ENCODE measurements at regions not wholly inside any gene's neighbourhood (a gene's known extent, or its start where the extent isn't known, plus 50 kb on each side); places are given as distances from the start of the nearest gene placed in this dataset.
A peak's percentile ranks its signal among the peaks of the same experiment; 100 is the strongest.

DNA sequence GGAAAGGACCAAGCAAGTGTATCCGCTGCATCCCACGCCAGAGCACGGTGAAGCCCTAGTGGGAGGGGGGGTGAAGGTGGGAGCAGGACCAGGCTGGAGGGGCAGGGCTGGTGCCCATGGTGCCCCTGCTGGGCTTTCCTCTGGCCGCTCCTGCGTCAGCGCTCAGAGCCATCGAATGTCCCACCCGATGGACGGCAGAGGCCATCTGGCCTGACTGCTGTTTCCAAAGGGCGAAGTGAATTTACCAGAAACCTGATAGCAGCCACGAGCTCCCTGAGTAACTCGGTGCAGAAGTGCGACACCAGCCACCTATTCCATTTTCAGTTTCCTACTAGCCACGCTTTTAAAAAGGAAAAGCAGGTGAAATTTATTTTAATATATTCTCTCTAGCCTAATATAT, 203.6 kb upstream of the CIBAR2 start:
- DNase-seq, result no peak

DNA sequence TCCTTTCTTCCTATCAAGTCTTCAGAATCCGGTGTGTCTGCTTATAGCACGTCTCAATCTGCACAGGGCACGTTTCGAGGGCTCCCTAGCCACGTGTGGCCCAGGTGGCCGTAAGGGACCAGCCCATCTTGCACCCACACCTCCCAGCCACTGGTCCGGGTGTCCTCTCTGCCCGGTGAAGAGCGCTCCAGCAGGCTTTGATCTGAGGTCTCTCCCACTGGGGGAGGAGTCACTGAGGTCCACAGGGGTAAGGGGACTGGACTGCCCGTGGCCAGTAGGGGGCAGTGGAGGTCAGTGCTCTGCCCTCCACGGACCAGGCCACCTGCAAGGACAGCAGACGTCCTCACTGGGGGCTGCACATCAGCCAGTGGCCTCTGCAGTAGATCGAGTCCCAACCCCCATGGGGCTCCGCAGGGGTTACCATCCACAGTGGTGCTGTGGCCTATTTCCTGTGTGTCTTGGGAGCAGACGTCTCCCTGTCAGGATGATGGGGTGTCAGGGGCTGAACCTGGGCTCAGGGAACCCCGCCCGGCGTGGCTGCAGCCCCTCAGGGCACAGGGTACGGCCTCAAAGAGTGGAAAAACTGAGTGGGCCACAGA, 204.1 kb upstream of the CIBAR2 start:
- peak; percentile 48 for DNase-seq

DNA sequence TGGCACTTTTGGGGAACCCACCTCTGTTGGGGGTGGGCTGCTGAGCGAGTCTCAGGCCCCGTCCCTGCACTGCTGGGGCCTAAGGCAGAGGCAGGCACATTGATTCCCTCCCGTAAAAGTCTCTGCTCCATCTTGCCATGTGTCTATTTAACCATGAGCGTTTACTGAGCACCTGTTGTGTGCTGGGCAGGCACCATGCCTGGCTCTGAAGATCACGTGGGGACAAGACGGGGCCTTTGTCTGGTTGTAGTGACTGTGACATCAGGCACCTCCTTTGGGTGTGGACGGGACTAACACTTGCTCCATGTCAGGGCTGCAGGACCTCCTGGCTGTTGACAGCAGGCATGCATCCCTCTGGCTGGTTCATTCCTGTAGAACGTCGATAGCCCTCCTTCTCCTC, 204.7 kb upstream of the CIBAR2 start:
- no peak for DNase-seq

DNA sequence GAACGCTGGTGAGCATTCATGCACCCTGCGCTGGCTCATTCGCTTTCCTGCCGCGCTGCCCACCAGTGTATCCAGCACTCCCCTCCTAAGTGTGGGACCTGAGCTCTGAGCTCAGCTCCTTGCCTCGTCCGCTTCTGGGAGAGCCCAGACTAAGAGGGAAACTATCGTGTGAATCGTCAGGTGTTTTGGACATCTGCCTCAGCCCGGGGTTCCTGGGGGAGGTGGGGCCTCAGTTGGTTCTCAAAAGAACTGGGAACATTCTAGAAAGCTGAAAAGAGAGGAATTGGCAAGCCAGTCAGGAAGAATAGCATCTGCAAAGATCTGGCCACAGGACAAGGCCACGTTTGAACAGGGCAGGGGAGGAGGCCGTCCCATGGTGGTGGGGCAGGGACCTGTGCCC, 205.4 kb upstream of the CIBAR2 start:
- no peak for DNase-seq

DNA sequence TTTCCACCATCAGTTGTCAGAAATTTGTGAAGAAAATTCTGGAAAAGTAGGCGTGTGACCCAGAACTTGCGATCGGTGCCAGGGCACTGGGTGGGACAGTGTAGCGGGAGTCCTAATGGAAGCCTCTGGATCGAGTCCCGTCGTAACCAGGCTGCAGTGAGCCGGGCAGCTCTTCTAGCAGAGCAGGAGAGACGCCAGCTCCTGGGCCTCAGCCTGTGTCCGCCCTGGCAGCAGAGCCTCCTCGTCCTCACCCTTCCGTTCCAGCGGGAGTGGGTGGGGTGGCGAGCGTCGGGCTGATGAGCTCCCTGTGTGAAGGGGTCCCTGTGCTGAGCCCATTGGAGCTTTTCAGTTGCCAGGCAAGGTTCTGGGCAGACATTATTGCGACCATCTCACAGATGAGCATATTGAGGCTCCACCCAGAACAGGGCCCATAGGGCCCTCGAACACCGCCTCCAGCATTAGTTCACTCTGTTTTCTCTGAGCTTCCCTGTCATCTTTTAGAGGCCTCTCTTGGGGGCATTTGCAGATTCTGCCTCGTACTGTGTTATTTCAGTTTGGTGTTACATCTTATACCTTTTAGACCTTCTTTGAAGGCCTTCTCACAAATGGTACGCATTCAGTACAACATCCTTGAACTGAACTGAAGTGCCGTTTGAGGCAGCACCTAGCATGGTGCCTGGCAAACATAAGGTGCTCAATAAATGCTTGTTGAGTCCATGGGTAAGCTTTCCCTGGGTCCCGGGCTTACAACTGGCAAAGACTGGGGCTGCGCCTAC, 207.1 kb upstream of the CIBAR2 start:
- DNase-seq, result no peak

DNA sequence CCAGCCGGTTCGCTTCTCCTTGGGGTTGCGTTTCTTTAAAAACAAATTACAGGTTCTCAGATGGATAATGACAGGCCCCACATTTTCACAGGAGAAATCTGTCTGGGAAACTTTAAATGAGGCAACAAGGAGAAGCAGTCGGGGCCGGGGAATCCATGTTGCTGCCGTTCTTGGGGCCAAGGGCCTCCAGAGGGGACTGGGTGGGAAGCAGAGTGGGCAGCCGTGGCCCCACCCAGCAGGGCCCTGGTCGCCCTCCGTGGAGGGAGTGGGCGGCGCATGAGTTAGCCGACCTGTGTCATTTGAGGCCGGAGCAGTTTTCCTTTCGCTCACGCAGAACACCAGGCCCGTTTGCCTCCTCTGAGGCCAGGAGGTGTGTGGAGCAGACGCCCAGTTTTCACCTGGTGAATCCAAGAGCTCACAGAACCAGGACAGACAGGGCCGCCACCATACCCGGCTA, 207.7 kb upstream of the CIBAR2 start:
- no peak for DNase-seq

DNA sequence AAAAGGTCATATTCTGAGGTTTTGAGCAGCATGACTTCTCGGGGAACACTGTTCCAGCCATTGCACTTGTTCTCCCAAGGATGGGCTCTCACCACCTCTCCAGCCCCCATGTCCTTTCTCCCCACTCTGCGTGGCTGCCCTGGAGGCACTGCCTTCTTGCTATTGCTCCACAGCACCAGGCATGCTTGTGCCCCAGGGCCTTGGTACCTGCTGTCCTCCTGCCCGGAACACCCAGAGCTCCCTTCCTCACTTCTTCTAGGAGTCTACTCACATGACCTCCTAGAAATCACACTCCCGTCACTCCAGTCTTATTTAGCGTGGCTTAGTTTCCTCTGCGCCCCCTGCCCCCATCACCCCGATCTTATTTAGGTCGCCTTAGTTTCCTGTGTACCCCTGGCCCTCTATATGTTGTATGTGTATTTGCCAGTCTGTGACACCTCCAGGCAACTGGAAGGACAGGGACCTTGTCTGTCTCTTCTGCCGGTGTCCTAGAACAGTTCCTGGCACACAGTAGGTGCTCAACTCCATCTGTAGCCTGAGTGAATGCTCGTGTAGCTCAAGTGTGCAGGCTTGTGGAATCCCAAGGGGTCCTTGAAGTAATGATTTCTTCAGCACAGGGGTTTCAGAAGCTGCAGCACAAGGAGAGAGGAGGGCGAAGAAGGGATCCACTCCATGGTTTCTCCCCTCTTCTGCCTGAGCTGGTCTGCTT, 208.6 kb upstream of the CIBAR2 start:
- DNase-seq, result no peak

DNA sequence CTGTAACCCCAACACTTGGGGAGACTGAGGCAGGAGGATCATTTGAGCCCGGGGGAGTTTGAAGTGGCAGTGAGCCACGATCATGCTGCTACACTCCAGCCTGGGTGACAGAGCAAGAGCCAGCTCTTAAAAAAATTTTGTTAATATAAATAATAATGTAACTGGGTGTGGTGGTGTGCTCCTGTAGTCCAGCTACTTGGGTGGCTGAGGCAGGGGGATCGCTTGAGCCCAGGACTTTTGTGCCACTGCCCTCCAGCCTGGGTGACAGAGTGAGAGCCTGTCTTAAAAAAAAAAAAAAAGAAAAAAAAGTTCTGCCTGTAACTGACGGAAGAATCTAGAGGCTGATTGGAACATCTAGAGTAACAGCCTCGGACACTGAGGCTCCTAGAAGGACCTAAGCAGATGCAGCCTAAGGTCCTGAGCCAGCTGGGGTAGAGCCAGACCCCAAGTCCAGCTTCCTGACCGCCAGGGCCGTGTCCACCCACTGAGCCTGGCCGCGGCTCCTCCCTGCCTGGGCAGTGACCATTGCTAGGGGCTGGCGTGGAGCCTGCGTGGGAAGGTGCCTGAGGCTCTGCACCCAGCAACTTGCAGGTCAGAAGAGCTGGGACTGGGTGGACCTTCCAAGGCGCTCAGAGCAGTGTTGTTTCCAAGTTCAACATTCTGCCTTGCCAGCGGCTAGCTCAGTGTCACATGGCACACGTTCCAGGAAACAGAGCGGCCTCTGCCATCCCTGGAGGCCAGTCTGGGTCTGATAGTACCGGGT, 209.4 kb upstream of the CIBAR2 start:
- DNase-seq, result no peak

DNA sequence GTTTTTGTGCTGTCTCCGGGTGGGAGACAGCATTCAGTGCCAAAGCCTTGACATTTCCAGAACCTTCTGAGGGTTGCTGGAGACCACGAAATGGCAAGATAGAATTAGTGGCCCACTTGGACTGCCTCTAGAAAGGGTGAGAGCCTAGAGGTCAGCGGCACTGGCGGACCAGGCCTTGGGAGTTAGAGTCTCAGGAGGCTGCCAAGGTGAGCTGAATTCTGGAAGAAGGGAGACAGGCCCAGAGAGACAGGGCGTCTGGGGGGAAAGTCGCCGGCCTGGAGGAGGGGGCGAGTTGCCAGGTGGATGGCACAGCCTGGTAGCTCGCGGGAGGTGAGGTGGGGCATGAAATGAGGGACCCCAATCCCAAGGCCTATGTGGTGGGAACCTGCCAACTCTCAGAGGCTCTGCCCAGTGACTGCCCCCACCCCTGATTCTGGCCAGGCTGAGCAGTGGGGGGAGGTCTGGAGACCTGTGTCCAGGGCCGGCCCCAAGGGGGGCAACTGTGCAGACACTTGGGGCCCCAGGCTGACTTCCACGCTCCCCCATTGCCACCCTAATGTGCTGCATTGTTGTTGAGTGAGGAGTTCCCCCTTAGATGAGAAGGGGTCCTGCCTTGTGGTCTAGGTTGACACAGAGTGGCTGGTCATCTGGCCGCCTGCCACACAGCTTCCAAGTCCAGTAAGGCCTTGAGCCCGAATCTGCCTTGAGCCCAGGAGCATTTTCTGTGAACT, 211.1 kb upstream of the CIBAR2 start:
- DNase-seq, result no peak

DNA sequence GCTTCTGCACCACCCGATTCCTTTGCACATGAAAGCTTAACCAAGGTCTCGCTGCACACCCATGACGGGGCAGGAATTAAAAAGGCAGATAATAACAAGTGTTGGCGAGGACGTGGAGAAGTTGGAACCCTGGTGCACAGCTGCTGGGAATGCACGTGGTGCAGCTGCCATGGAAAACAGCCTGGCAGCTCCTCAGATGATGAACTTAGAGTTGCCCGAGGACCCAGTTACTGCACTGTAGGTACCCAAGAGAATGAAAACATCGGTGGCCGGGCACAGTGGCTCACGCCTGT, 211.6 kb upstream of the CIBAR2 start:
- DNase-seq, result no peak

DNA sequence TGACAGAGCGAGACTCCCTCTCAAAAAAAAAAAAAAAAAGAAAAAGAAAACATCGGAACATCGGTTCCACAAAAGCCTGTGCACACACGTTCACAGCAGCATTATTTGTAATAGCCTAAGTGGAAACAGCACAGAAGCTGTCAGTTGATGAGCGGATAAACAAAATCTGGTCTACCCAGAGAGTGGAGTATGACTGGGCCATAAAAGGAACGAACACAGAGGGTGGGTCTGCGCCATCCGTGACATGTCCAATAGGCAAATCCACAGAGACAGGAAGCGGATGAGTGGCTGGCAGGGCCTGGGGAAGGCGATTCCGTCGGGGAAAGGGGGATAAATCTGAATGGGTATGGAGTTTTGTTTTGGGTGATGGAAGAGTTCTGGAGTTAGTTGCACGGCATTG, 212.2 kb upstream of the CIBAR2 start:
- DNase-seq, result no peak

DNA sequence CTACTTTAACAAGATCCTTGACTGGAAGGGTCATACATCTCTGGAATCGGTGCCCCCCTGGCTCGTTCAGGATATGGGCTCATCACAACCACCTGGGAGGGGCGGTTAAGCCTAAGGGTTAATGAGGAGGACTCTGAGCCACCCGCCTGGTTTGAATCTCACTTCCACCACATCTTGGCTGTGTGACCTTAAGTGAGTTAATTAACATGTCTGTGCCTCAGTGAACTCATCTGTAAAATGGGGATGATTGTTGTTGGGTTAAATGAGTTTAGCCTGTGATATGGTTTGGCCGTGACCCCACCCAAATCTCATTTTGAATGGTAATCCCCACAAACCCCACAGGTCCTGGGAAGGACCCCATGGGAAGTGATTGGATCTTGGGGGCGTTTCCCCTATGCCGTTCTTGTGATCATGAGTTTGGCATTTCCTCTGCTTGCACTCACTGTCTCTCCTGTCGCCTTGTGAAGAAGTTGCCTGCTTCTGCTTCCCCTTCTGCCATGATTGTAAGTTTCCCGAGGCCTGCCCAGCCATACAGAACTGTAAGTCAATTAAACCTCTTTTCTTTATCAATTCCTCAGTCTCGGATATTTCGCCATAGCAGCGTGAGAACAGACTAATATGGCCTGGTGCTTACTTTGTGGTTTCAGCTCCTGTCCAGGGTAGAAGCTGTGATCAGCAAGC, 214.0 kb upstream of the CIBAR2 start:
- DNase-seq, result no peak

DNA sequence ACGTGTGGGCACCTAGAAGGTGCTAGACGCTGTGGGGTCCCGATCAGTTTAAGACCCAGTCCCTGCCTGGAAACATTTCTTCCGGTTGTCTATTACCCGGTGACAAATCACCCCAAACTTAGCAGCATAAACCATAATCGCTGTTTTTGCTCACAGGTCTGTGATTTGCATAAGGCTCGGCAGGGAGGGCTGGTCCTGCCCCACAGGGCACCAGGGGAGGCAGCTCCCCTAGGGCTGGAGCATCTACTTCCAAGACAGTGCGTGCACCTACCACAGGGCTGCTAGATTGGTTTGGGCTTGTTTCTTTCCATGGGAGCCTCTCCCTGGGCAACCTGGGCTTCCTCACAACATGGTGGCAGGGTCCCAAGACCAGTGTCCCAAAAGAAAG, 214.5 kb upstream of the CIBAR2 start:
- DNase-seq, result no peak

DNA sequence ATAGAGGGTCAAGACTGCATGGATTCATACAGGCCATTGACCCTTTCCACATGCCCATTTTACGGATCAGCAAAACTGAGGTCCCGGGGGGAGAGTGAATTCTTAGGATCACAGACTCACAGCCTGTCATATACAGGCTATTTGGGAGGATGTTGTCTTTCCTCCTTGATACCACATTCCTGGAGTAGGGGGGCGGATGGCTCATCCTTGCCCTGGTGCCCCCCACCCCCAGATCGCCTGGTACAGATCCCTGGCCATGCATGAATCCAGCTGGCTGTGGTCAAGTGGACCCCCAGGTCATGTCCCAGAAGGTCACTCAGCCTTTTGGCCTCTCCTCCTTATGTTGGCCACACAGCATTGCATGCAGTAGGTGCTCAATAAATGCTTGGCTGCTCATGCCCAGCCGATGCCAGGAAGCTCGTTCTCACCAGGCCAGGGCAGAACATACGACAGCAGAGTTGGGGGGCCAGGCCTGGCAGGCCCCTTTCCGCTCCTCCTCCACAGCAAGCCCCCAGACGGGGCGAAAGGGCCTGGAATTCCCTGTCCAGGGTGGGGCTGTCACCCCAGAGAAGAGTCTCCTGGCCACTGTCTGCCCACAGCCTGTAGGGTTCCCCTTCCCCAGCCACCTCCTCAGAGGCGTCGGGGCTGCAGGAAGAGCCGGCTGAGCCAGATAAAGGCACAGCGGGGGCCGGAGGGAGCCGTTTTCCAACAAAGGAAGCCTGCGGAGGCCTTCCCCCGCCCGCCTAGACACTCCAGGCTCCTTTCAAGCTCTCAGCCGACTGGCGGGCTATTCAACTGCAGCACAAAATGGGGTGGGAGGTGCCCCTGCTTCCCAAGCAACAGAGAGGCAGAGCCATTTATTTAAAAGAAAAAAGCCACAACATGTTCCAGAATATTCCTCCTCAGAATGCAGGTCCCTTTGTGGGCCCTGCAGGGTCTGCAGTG, 215.7 kb upstream of the CIBAR2 start:
- no peak for DNase-seq

DNA sequence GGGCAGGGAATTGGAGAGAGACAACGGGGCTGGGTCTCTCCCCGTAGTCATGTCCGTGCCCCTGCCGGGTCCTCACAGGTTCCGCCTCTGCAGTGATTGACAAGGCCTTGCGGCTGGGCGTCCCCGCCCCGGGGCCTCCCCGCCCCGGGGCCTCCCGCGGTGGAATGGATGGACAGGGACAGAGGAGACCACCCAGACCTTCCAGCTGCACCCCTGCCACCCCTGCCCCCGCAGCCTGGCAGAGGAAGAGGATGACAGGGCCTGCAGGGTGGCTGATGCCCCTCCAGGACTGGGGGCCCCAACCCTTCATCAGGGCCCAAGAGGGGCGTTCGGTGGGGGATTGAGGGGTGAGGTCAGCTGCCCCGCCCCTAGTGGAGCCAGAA, 216.4 kb upstream of the CIBAR2 start:
- no peak for DNase-seq

DNA sequence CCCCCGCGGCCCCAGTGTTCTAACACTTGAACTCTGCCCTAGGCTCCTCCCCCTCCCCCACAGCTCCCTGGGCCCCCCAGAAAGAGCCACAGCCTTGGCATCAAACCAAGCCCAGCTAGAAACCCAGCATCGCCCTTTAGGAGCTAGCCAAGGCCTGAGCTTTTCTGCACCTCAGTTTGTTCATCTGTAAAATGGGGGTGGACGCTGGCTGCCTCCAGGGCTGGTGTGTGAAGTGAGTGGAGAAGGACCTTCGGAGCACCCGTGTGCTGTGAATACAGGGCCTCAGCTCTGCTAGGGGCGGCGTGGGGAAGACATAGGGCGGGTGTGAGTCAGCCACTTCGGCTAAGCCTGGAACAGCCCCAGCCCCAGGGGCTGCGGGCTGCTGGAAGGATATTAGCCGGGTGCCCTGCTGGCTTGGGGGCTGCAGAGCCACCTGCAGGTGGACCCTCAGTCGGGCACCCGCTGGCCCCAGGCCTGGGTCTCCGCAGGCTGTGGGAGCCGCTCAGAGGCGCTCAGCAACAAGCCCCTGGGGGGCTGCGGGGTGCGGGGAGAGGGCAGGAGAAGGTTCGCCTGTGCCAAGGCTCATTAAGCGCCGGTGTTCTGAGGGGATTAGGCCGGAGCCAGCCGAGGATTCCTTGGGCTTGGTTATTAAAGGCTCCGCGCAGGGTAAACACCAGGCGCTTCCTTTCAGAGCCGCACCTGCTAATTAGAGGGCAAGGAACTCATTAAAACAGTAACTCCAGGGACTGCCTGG, 217.0 kb upstream of the CIBAR2 start:
- DNase-seq, result no peak

DNA sequence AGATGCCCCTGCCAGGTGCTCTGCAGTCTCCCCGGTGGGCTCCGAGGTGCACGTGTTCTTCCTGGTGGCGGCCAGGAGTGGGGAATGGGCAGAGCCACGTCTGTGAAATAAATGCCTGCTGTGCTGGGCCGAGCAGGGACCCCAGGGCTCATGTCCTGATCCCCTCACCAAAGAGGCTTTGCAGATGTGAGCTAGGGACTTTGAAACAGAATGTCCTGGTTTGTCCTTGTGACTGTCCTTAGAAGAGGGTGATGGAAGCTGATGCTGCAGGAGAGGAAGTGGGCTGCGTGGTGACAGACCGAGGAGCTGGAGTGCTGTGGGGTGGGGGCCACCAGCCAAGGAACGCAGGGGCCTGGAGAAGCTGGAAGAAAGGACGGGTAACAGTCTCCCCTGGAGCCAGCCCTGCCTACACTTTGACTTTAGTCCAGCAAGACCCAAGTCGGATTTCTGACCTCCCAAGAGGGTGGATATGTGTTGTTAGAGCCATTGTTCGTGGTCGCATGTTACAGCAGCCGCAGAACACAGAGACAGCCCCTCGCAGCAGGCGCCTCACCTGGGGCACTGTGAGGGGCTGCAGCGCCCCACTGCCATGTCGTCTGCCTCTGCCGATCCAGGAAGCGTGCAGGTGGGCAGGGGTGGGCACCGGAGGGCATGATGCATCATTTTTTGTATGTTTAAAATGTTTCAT, 217.9 kb upstream of the CIBAR2 start:
- DNase-seq, result no peak

DNA sequence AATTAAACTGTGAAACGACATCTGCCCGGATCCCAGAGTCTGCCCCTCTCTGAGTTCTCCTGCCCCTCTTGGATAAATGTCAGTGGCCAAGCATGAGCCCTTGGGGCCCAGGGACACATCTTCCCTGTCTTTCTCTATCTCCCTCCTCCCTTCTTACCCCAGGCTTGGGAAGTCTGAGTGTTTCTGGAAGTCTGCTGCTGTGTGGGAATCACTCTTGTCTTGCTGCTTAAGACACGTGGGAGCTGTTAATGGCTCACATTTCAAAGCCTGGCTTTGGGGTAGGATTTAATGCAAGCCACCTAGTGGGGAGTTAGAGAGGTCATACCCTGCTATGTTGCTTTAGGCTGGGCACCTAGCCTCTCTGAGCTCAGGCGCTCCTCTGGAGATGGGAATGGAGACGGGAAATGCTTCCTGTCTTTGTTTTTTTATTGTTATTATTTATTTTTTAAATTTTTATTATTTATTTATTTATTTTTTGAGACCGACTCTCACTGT, 218.5 kb upstream of the CIBAR2 start:
- no peak for DNase-seq

DNA sequence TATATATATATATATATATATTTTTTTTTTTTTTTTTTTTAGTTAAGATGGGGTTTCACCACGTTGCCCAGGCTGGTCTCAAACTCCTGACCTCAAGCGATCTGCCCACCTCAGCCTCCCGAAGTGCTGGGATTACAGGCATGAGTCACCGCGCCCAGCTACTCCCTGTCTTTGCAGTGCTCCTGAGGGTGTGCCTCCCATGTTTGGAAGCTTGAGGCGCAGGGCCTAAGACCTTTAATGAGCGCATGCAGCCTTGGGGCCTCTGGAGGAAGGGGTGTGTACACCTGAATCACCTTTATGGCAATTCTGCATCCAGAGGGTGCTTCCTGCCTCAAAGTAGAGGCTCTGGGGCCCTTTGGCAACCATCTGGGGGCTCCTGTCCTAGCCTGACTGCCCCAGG, 219.4 kb upstream of the CIBAR2 start:
- DNase-seq, result no peak

DNA sequence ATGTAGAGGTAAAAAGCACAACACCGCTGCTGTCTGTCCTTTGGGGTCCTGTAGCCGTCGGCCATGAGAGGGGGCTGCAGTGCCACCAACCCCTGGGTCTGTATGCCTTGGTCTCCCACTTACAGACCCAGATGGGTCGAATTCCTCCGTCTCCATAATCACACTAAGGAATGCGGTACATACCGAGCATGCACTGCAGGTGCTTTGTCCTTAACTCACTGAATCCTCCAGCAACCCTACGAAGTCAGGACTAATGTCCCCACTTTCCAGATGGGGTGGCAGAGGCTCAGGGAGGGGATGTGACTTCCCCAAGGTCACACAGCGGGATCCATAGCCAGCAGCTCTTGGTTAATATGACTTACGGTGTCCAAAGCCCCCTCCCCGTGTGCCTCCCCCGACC, 219.9 kb upstream of the CIBAR2 start:
- no peak for DNase-seq

Data from stimulated activated CD4-positive, alpha-beta T cell treated with anti-CD3 and anti-CD28 coated beads, Interleukin-4, amount 100 ng/mL, for 1 hour (primary cell).